Naive thymus-derived CD8-positive, alpha-beta T cell (primary cell): ENCODE measurements at regions not wholly inside any gene's neighbourhood (a gene's known extent, or its start where the extent isn't known, plus 50 kb on each side); places are given as distances from the start of the nearest gene placed in this dataset.

Experiments
- ATAC-seq, 2 donors: fragments of 150-1000 bp; cut with Tn5 transposase in 1 of 2; sonication (Bioruptor Pico), chemical (Tn5 transposase) in 1 of 2; 1 replicate in 1 of 2; 2 replicates in 1 of 2; pipeline ENCODE4 v1.10.0; 2021; ENCODE audit warnings: mild to moderate bottlenecking in 2 of 2, moderate library complexity in 2 of 2
- POLR2A ChIA-PET: fragments of 350-600 bp; sonication (Branson Sonifier 250); formaldehyde crosslinking; loops from one replicate; lab custom pipeline; 2021; ENCODE audit warnings: antibody characterized with exemption; lab: Charles Lee
- DNase-seq, 10 donors: peaks; one replicate each; pipeline versions ENCODE4 v3.0.0 to v3.0.0-alpha.2; 2020 to 2022
- H3K27ac Mint-ChIP-seq, 10 donors: one replicate each; pipeline ENCODE4 v1.8.0; 2020 to 2022; ENCODE audit warnings: mild to moderate bottlenecking in 10 of 10, mixed read lengths in 10 of 10, moderate library complexity in 4 of 10, inconsistent platforms in 1 of 10
- H3K27me3 Mint-ChIP-seq, 5 donors: one replicate each; pipeline ENCODE4 v1.8.0; 2021 to 2022; ENCODE audit warnings: mixed read lengths in 5 of 5
- H3K36me3 Mint-ChIP-seq, 3 donors: one replicate each; pipeline ENCODE4 v1.8.0; 2020 to 2022; ENCODE audit warnings: mixed read lengths in 3 of 3, mild to moderate bottlenecking in 2 of 3, inconsistent platforms in 1 of 3
- H3K4me1 Mint-ChIP-seq, 4 donors: one replicate each; pipeline ENCODE4 v1.8.0; 2021 to 2022; ENCODE audit warnings: mixed read lengths in 4 of 4
- H3K4me3 Mint-ChIP-seq, 10 donors: one replicate each; pipeline ENCODE4 v1.8.0; 2020 to 2022; ENCODE audit warnings: mild to moderate bottlenecking in 10 of 10, mixed read lengths in 10 of 10, moderate library complexity in 6 of 10, inconsistent platforms in 1 of 10
- H3K9me3 Mint-ChIP-seq, 9 donors: one replicate each; pipeline ENCODE4 v1.8.0; 2020 to 2022; ENCODE audit warnings: mixed read lengths in 9 of 9, mild to moderate bottlenecking in 3 of 9, inconsistent platforms in 1 of 9, moderate library complexity in 1 of 9

- peaks cover 0 to 6% (median 0%) of the 10 kb centered on the region in 4 donors for H3K4me1 Mint-ChIP-seq
- peaks cover 0 to 9% (median 0%) of the 10 kb centered on the region in 9 donors for H3K9me3 Mint-ChIP-seq
- H3K36me3 Mint-ChIP-seq, result no peaks in the 10 kb centered on the region
- no peak overlapping the region for H3K27ac Mint-ChIP-seq
- DNase-seq (no peak), ATAC-seq (no peak)
- H3K4me3 Mint-ChIP-seq, result no peak overlapping the region
- POLR2A ChIA-PET, result no interaction called here
- H3K27me3 Mint-ChIP-seq, result peaks cover 0 to 3% (median 2%) of the 10 kb centered on the region in 5 donors
Observed at GRCh38 chr6:163889904-163890514, 475.5 kb downstream of the QKI start.

- Mint-ChIP-seq H3K9me3 (peaks cover 0 to 9% (median 0%) of the 10 kb centered on the region in 9 donors), H3K4me1 (peaks cover 0 to 6% (median 0%) of the 10 kb centered on the region in 4 donors), H3K27me3 (peaks cover 2 to 11% (median 5%) of the 10 kb centered on the region in 5 donors), H3K27ac (no peak overlapping the region), H3K4me3 (no peak overlapping the region), H3K36me3 (no peaks in the 10 kb centered on the region)
- POLR2A ChIA-PET, result no interaction called here
- DNase-seq (no peak), ATAC-seq (no peak)
Observed at GRCh38 chr6:163888030-163888819, 473.7 kb downstream of the QKI start.

GRCh38 chr6:163886428-163886827 is 471.9 kb downstream of the QKI start:
- ATAC-seq, result no peak
- Mint-ChIP-seq H3K4me3 (no peak overlapping the region), H3K4me1 (peaks cover 0 to 6% (median 0%) of the 10 kb centered on the region in 4 donors), H3K9me3 (peaks cover 0 to 9% (median 0%) of the 10 kb centered on the region in 9 donors), H3K27ac (no peak overlapping the region), H3K27me3 (peaks cover 0 to 22% (median 11%) of the 10 kb centered on the region in 5 donors), H3K36me3 (no peaks in the 10 kb centered on the region)
- POLR2A ChIA-PET, result no interaction called here
- DNase-seq, result no peak

- DNase-seq (no peak), ATAC-seq (no peak)
- Mint-ChIP-seq H3K27me3 (peaks cover 3 to 36% (median 20%) of the 10 kb centered on the region in 5 donors), H3K27ac (no peak overlapping the region), H3K4me3 (no peak overlapping the region), H3K9me3 (peaks cover 0 to 9% (median 0%) of the 10 kb centered on the region in 9 donors), H3K4me1 (peaks cover 0 to 6% (median 0%) of the 10 kb centered on the region in 4 donors), H3K36me3 (no peaks in the 10 kb centered on the region)
- POLR2A ChIA-PET, result no interaction called here
Observed at GRCh38 chr6:163883984-163884383, 469.5 kb downstream of the QKI start.

GRCh38 chr6:163878698-163879097 is 464.2 kb downstream of the QKI start:
- DNase-seq (no peak), ATAC-seq (no peak)
- H3K27ac Mint-ChIP-seq, result no peak overlapping the region
- POLR2A ChIA-PET, result no interaction called here
- no peaks in the 10 kb centered on the region for H3K4me1 Mint-ChIP-seq
- peaks cover 0 to 3% (median 0%) of the 10 kb centered on the region in 9 donors for H3K9me3 Mint-ChIP-seq
- H3K36me3 Mint-ChIP-seq, result no peaks in the 10 kb centered on the region
- peaks cover 17 to 76% (median 33%) of the 10 kb centered on the region in 5 donors for H3K27me3 Mint-ChIP-seq
- no peak overlapping the region for H3K4me3 Mint-ChIP-seq

- Mint-ChIP-seq H3K4me1 (no peaks in the 10 kb centered on the region), H3K27ac (no peak overlapping the region), H3K36me3 (no peaks in the 10 kb centered on the region), H3K4me3 (no peak overlapping the region), H3K27me3 (peaks cover 17 to 72% (median 33%) of the 10 kb centered on the region in 5 donors), H3K9me3 (peaks cover 0 to 3% (median 0%) of the 10 kb centered on the region in 9 donors)
- DNase-seq (no peak), ATAC-seq (no peak)
- POLR2A ChIA-PET, result no interaction called here
Observed at GRCh38 chr6:163877877-163878639, 463.5 kb downstream of the QKI start.

GRCh38 chr6:163876391-163876790 is 461.9 kb downstream of the QKI start:
- H3K27me3 Mint-ChIP-seq, result peaks cover 17 to 57% (median 24%) of the 10 kb centered on the region in 5 donors

GRCh38 chr6:163874784-163875183 is 460.3 kb downstream of the QKI start:
- no peaks in the 10 kb centered on the region for H3K36me3 Mint-ChIP-seq
- POLR2A ChIA-PET, result no interaction called here
- H3K27me3 Mint-ChIP-seq, result peaks cover 19 to 51% (median 24%) of the 10 kb centered on the region in 5 donors
- DNase-seq (no peak), ATAC-seq (no peak)
- no peaks in the 10 kb centered on the region for H3K4me1 Mint-ChIP-seq
- no peak overlapping the region for H3K4me3 Mint-ChIP-seq
- peaks cover 0 to 3% (median 0%) of the 10 kb centered on the region in 9 donors for H3K9me3 Mint-ChIP-seq
- no peak overlapping the region for H3K27ac Mint-ChIP-seq

More at GRCh38 chr6:163876391-163876790, 461.9 kb downstream of the QKI start:
- DNase-seq (no peak), ATAC-seq (no peak)
- POLR2A ChIA-PET, result no interaction called here
- Mint-ChIP-seq H3K36me3 (no peaks in the 10 kb centered on the region), H3K4me1 (no peaks in the 10 kb centered on the region), H3K27ac (no peak overlapping the region), H3K4me3 (no peak overlapping the region), H3K9me3 (peaks cover 0 to 3% (median 0%) of the 10 kb centered on the region in 9 donors)

GRCh38 chr6:163872335-163872734 is 457.8 kb downstream of the QKI start:
- Mint-ChIP-seq H3K27me3 (peaks cover 10 to 41% (median 19%) of the 10 kb centered on the region in 5 donors), H3K9me3 (peaks cover 0 to 2% (median 0%) of the 10 kb centered on the region in 9 donors), H3K4me1 (no peaks in the 10 kb centered on the region), H3K36me3 (no peaks in the 10 kb centered on the region), H3K4me3 (no peak overlapping the region), H3K27ac (no peak overlapping the region)
- ATAC-seq (no peak), DNase-seq (no peak)
- POLR2A ChIA-PET, result no interaction called here

- DNase-seq, result no peak
- POLR2A ChIA-PET, result no interaction called here
- H3K9me3 Mint-ChIP-seq, result peaks cover 0 to 4% (median 0%) of the 10 kb centered on the region in 9 donors
- H3K27ac Mint-ChIP-seq, result no peak overlapping the region
- H3K4me1 Mint-ChIP-seq, result no peaks in the 10 kb centered on the region
- no peak overlapping the region for H3K4me3 Mint-ChIP-seq
- no peak for ATAC-seq
- no peaks in the 10 kb centered on the region for H3K36me3 Mint-ChIP-seq
- H3K27me3 Mint-ChIP-seq, result peaks cover 10 to 40% (median 19%) of the 10 kb centered on the region in 5 donors
Observed at GRCh38 chr6:163871616-163872015, 457.1 kb downstream of the QKI start.

- DNase-seq, result no peak
- H3K4me1 Mint-ChIP-seq, result no peaks in the 10 kb centered on the region
- H3K36me3 Mint-ChIP-seq, result no peaks in the 10 kb centered on the region
- H3K9me3 Mint-ChIP-seq, result peaks cover 0 to 4% (median 0%) of the 10 kb centered on the region in 9 donors
- peaks cover 10 to 34% (median 21%) of the 10 kb centered on the region in 5 donors for H3K27me3 Mint-ChIP-seq
- POLR2A ChIA-PET, result no interaction called here
- no peak for ATAC-seq
- no peak overlapping the region for H3K27ac Mint-ChIP-seq
- no peak overlapping the region for H3K4me3 Mint-ChIP-seq
Observed at GRCh38 chr6:163867518-163868292, 453.2 kb downstream of the QKI start.

GRCh38 chr6:163866192-163866591 is 451.7 kb downstream of the QKI start:
- DNase-seq (no peak), ATAC-seq (no peak)
- Mint-ChIP-seq H3K27me3 (peaks cover 15 to 46% (median 27%) of the 10 kb centered on the region in 5 donors), H3K36me3 (no peaks in the 10 kb centered on the region), H3K4me1 (peaks cover 0 to under 1% (median 0%) of the 10 kb centered on the region in 4 donors), H3K27ac (no peak overlapping the region), H3K4me3 (no peak overlapping the region), H3K9me3 (peaks cover 0 to 4% (median 0%) of the 10 kb centered on the region in 9 donors)
- POLR2A ChIA-PET, result no interaction called here
